VCaP (cell line): ENCODE measurements at regions not wholly inside any gene's neighbourhood (a gene's known extent, or its start where the extent isn't known, plus 50 kb on each side); places are given as distances from the start of the nearest gene placed in this dataset.

ENCODE experiments used
- H3K27ac ChIP-seq: fragments of 450-650 bp; 2 replicates; pipeline ENCODE4 v1.5.1; 2017
- CTCF ChIP-seq: fragments of 450-650 bp; conservative IDR thresholded peaks from 2 replicates; pipeline ENCODE4 v1.5.1; 2017; ENCODE audit warnings: mild to moderate bottlenecking, moderate library complexity

- TF ChIP-seq CTCF, result no peak
- H3K27ac ChIP-seq, result no peak overlapping the region
Observed at GRCh38 chr7:118664498-118664897, 440.0 kb downstream of the ANKRD7 start.

DNA sequence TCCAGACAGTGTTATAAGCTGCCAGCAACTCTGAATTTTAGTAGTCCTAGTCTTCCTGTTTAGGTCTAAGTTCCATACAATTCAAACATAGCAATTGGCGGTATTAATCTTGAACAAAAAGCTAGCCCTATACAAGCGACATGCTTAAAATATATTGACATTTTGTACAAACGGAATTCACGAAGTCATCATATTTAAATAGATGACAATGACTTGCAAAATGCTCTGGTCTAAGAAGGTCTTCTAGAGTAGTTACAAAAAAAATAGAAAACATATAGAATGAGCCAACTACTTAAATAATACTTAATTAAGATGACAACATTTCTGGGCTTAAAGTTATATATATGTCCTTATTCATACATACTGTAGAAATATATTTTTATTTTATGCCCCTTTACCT, 446.6 kb downstream of the ANKRD7 start:
- no peak for TF ChIP-seq CTCF
- H3K27ac ChIP-seq, result no peak overlapping the region

GRCh38 chr7:118684796-118685195, 460.3 kb downstream of the ANKRD7 start:
- TF ChIP-seq CTCF, result no peak
- no peak overlapping the region for H3K27ac ChIP-seq

DNA sequence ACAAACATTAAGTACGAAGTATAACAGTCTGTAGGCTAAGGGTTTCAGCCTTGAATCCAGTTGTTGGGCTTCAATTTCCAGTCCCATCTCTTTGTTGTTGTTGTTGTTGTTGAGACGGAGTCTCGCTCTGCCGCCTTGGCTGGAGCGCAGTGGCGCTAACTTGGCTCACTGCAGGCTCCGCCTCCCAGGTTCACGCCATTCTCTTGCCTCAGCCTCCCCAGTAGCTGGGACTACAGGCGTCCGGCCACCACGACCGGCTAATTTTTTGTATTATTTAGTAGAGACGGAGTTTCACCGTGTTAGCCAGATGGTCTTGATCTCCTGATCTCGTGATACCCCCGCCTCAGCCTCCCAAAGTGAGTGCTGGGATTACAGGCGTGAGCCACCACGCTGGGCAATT, 464.9 kb downstream of the ANKRD7 start:
- no peak overlapping the region for H3K27ac ChIP-seq
- TF ChIP-seq CTCF, result no peak

GRCh38 chr7:118696879-118697278, 472.4 kb downstream of the ANKRD7 start:
- no peak overlapping the region for H3K27ac ChIP-seq
- no peak for TF ChIP-seq CTCF

- no peak overlapping the region for H3K27ac ChIP-seq
- no peak for TF ChIP-seq CTCF
Observed at GRCh38 chr7:118699222-118699621, 474.7 kb downstream of the ANKRD7 start.

GRCh38 chr7:118708741-118709140, 484.2 kb downstream of the ANKRD7 start:
- TF ChIP-seq CTCF, result no peak
- no peak overlapping the region for H3K27ac ChIP-seq

DNA sequence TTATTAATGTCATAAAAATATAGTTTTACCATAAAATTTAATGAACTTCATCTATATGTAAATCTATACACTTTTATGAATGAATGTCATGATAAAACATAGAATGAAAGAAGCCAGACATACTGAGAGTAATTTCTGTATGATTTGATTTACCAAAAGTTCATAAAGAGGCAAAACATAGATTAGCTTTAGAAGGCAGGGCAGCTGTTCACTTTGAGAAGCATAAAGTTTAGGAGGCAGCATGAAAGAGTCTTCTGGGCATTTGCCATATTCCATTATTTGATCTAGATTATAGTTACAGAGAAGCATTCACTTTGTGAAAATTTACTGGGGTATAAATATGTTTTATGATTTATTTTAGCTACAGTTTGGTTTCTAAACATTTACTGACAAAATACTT, 487.2 kb downstream of the ANKRD7 start:
- no peak for TF ChIP-seq CTCF
- H3K27ac ChIP-seq, result peak overlapping the region; percentile 31; the same call in 1 of the 2 replicates
